ENCODE measurements at regions not wholly inside any gene's neighbourhood (a gene's known extent, or its start where the extent isn't known, plus 50 kb on each side); places are given as distances from the start of the nearest gene placed in this dataset.

GRCh38 chr5:38099205-38100168 lies 158.9 kb upstream of the EGFLAM start:
- no peak for DNase-seq

DNA sequence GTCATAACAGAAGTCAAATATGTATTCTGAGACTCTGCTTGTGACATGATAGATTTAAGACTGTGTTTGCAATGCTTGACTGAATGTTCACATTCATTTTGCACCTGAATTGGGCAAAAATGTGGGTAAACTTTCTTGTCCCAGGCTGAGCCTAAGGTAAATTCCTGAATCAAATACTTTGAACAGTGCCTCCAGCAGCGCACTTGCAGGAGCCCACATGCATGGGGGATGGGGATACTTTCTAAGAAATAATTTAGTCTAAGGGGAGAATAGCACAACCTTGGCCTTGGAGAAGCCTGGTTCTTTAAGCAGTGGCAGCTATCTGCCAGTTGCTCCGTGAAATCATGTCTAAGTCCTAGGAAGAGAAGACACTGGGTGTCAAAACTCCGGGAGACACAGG lies 163.5 kb upstream of the EGFLAM start:
- no peak for DNase-seq

GRCh38 chr5:38093855-38094254 lies 164.5 kb upstream of the EGFLAM start:
- DNase-seq: no peak

GRCh38 chr5:38086777-38087176 lies 171.6 kb upstream of the EGFLAM start:
- DNase-seq: no peak

- DNase-seq: no peak
Measured at GRCh38 chr5:38079620-38080402, 178.5 kb upstream of the EGFLAM start.

- DNase-seq: no peak
Measured at GRCh38 chr5:38078161-38078560, 180.2 kb upstream of the EGFLAM start.

DNA sequence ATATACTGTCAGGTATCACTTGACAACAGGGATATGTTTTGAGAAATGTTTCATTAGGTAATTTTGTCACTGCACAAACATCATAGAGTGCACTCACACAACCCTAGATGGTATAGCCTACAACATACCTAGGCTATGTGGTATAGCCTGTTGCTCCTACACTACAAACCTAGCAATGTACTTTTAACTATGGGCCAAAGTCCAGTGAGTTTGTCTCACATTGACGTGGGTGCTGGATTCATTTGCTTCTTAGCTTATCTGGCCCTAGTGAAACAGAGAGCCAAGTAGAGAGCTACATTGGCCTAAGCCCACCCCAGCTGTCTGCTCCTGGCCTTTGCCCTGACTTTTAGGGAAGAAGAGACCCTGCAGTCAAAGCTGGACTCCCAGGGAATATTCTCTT lies 180.7 kb upstream of the EGFLAM start:
- no peak for DNase-seq

DNA sequence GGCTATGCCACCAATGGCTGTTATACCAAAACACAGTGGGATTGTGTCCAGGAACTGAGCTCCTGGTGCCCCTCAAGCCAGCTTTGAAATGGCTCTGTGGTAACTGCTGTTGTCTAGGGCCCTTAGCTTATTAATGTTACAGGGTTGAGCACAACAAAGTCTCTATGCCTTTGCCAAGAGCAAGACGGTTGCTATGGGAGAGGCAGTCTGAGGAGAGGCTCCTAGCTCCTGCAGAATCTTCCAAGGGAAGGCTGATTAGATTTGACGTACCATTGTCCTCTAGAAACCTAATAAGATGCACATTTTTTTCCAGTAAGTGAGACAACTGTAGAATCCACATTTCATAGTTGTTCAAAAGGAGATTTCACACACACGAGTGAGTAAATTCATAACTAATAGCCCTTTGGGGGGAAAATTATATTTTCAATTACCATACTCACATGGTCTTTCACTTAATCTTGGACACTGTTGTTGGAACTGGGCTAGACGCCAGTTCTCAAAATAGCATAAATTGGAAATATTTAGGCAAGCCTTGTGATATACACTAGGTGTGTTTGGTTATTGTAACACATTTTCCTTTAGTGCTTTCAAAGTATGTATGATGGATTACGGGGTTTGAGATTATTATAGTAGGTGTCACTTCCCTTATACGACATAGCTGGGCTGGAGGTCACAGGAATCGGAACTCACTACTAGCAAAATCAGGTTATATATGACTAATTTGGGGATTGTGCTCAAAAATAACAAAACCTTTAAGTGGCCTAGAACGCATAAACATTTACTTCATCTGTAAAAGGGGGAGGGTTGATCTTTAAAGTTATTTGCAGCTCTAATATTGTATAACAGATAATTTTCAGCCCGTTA lies 186.3 kb upstream of the EGFLAM start:
- DNase-seq: no peak

DNA sequence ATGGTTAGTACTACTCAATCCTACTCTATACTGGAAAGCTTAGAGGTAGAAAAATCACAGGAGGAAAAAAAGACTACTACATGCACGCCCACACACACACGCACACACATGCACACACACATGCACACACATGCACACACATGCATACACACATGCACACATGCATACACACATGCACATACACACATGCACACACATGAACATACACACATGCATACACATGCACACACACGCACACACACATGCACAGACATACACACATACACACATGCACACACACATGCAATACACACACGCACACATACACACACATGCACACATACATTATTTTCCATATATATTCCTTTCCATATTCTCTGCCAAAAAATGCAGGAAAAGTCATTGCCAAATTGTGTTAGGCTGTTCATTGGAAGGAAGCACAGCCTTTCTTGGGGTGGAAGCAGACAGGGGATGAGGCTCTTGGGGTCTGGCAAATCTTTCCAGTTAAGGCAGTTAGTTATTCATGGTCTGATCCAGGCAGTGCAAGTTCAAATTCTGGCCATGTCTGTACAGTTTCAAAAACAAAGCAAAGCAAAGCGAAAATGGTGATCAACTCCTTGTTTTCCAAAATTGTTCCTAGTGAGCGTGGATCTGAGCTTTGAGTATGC lies 187.9 kb upstream of the EGFLAM start:
- DNase-seq: no peak

- no peak for DNase-seq
Measured at GRCh38 chr5:38069360-38069759, 189.0 kb upstream of the EGFLAM start.

DNA sequence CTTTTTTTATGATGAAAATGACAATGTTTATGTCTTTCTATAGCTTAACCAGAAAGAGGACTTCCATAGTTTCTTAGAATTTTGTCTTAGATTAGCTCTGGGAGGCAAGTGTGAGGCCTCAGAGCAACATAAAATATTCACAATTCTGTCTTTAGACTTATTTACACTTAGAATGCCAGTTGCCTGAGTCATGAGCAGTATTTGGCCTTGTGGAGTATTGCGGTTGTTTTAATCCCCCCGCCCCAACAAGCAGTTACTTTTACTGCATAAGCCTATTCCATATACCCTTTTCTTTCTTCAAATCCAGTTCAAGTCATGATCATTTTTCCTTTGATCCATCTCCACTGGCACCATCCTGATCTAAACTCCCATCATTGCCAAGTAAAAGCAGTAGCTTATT lies 198.0 kb upstream of the EGFLAM start:
- DNase-seq: no peak

DNA sequence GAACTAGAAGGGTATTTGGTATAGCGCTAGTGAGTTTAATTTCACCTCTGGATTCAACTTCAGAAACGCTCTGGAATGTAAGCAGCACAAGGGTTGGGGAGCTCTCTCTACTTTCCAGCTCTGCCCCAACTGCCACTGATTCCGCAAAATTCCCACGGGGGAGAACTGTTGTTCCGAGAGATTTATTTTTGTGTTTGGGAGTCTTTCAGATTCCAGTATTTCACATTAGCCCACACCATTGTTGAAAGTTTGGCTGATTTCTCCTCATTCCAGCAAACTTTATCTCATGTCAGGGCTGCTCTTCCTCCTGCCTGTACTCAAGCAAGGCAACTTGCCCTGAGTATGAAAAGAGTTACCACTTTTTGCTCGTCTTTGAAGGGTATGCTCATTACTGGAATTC lies 198.5 kb upstream of the EGFLAM start:
- no peak for DNase-seq

DNA sequence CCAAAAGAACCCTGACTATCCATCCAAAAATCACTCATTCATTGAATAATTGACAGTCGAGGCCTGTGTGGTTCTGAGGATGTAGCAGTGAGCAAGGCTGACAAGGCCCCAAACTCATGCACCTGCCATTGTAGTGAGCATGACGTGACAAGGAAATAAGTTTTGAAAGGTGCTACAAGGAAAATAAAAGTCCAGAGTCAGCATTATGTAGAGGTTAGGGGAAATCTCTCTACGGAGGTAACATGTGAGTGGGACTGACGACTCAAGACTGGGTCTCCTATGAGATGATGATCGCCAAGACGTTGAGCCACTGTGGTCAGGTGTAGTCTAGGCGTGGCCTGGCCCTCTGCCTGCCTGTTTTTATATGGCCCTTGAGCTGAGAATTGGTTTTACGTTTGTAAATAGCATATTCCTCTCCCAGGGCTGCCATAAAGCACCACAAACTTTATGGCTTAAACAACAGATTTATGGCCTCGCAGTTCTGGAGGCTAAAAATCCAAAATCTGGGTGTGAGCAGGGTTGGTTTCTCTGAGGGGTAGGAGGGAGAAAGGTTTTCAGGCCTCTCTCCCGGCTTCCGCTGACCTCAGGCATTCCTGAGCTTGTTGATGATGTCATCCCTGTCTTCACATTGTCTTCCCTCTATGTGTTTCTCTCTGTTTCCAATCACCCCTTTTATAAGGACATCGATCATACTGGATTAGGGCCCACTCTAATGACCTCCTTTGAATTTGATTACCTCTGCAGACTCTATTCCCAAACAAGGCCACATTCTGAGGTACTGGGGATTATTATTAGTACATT lies 206.4 kb upstream of the EGFLAM start:
- no peak for DNase-seq

DNA sequence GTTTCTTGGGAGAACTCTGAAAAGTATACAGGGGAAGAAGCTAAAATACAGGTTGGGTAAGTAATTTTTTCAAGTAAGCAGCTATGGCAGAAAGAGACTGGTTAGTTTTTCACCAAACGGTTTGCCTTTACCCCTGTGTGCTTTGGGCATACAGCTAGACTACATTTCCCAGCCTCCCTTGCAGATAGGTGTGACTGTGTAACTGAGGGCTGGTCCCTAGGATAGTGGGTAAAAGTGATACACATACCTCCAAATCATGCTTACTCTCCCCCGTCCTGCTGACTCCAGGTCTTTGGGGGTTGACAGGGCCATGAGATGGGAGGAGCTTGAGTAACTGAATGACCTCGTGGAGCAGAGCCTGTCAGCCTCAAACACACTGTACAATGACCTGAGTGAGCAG lies 208.6 kb upstream of the GDNF start:
- DNase-seq: no peak

DNA sequence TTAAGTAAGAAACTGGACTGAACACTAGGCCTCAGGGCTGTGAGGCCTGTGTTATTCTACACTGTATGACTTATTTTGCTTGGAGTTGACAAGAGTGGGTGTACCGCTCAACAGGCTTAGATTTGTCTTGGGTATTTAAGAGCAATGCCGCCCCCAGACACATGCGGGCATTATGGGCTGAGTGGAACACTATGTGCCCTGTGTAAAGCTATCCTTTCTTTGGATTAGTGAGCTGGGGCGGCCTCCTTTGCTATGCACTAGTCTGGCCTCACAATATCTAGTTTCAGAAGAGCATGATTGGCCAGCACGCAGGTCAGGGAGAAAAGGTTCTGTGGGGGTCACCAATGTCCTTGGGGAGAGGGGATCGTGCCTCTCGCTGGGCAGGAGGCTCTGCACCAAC lies 206.3 kb upstream of the GDNF start:
- no peak for DNase-seq

DNA sequence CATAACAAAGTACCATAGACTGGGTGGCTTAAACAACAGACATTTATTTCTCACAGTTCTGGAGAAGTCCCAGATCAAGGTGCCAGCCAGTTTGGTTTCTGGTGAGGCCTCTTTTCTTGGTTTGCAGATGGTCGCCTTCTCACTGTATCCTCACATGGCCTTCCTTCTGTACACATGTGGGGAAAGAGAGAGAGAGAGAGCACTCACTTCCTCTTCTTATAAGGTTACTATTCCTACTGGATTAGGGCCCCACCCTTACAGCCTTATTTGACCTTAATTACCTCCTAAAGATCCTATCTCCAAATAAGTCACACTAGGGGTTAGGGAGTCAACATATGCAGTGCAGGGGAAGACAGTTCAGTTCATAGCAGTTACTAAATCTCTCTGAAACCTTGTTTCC lies 205.6 kb upstream of the GDNF start:
- DNase-seq: no peak

DNA sequence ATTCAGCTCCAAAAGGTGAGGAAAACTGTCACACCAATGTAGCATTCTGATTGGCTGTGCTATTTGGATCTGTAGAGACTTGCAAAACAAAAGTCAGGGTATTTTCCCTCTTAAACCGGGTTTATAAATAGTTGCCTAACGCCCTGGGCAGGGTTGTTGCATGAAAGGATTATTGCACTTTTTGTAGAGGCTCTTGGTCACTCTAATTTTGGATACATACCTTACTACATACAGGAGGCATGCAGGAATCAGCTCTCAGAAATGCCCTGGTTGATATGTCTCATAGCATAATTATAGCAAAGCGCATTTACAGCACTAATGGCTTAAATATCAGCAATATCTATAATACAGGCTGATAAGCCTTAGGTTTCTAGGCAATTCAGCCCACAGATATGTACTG lies 200.0 kb upstream of the GDNF start:
- DNase-seq: no peak

DNA sequence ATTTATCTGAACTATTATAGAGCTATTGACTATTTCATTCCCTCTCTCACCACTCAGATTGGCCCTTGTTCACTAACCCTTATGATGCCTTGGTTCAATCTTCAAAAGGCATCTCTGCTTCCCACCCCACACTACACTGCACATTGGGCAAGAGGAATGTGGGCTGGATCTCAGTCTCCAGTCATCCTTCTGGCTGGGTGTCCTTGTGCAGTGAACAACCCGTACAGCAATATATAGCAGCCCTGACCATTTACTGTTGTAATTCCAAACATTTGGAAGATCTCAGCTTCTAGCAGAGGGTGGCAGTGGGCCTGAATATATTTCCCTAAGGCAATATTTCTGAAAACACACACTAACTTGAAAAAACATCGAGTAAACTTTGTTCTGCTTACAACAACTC lies 199.2 kb upstream of the GDNF start:
- no peak for DNase-seq

DNA sequence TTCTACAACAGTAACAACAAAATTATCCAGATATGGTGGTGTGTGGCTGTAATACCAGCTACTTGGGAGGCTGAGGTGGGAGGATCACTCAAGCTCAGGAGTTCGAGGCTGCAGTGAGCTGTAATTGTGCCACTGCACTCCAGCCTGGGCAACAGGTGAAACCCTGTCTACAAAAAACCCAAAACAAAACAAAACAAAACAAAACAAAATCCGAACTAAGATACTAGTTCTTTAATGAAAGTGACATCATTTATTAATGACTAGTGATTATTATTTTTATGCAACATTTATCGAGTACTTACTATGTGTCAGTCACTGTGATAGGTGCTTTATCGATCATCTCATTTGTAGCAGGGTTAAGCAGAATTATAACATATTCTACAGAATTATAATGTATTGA lies 196.9 kb upstream of the GDNF start:
- no peak for DNase-seq

DNA sequence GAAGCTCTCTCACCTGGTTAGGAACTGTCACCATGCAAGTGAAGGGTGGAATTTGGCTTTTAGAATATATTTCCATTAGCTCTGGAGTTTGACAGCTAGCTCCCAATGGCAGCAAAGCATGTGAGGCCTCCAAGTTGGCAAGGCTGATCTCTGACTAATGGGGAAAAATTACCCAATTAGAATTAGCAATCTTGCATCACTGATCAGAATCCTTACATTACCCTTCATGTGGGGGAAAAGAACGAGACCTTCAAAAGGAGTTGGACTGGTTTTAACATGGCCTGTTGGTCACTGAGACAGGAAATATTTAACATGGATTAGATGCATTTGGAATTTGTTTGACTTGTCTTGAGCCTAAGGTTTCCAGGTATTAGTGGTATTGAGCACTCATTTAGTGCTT lies 192.3 kb upstream of the GDNF start:
- DNase-seq: no peak

DNA sequence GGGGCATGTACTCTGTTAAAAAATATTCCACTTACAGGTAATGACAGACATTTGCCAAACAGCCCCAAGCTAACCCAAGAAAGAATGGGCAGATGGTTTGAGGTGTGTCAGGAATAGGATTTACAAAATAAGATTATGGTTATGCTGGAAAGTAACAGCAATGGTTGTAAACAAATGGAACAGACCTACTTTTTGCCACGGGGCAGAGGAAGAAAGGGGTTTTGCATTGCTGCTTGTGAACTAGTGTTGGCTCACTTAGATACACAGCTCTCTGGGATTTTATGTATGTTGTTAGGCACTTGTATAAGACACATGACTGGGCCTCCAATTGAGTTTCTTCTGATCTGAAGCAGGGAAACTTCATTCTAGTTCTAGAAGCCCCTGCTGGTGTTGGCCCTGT lies 191.5 kb upstream of the GDNF start:
- no peak for DNase-seq

Measured in NCI-H2029 treated with DMSO at 0.1 percent for 48 hours (cell line).